ENCODE measurements at regions not wholly inside any gene's neighbourhood (a gene's known extent, or its start where the extent isn't known, plus 50 kb on each side); places are given as distances from the start of the nearest gene placed in this dataset.

DNA sequence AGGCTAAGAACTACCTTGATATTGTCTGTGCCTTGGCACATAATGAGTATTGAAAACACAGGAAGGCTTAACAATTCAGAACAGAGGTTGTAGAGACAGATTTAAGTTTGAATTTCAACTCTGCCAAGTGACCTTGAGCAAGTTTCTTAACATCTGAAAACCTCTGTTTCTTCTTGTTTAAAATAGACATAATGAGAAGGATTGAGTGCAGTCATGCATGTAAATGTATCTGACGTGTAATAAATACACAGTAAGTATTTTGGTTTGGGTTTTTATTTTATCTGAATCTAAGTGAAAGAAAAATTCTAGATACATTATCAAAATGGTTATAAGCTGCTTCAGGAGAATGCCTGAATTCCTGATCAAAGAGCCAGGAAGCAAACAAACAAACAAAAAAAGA lies 111.9 kb downstream of the ANXA5 start:
- FAIRE-seq (no peak), ATAC-seq (no peak), DNase-seq (ENCODE audit: low read depth, low spot score) (no peak)
- Histone ChIP-seq H3K4me2 (ENCODE audit: control insufficient read depth, insufficient read depth) (no peak overlapping the region), H3K79me2 (ENCODE audit: control insufficient read depth, insufficient read depth, low read length) (no peaks in the 10 kb centered on the region), H3K9ac (ENCODE audit: control insufficient read depth, insufficient read depth, low read length) (no peak overlapping the region), H3K27me3 (replicated peaks in 1 of 2; ENCODE audit: control insufficient read depth in 2 of 2, insufficient read depth in 2 of 2, low read length in 1 of 2) (no peaks in the 10 kb centered on the region; a peak in 1 of 4 replicates), H3K36me3 (ENCODE audit: control insufficient read depth in 2 of 2, insufficient read depth in 2 of 2, low read length in 1 of 2) (no peaks in the 10 kb centered on the region), H3K4me3 (no peak overlapping the region), H3K27ac (ENCODE audit: control insufficient read depth, insufficient read depth) (no peak overlapping the region), H4K20me1 (ENCODE audit: control insufficient read depth, insufficient read depth) (no peaks in the 10 kb centered on the region), H3K4me1 (ENCODE audit: control insufficient read depth, insufficient read depth, low read length) (no peaks in the 10 kb centered on the region), H2AFZ (ENCODE audit: control insufficient read depth, low read depth, low read length) (no peak overlapping the region), H3K9me3 (replicated peaks; ENCODE audit: control insufficient read depth, insufficient read depth, low read length) (no peaks in the 10 kb centered on the region)
- in situ Hi-C loops (cut with MboI) (no loop called here), intact Hi-C loops (cut with micrococcal nuclease; ENCODE audit: unreplicated experiment) (no loop called here)
- ChIA-PET CTCF (no interaction called here), RAD21 (ENCODE audit: unreplicated experiment) (no interaction called here), SMC1A (ENCODE audit: uncharacterized antibody, unreplicated experiment) (no interaction called here), POLR2A (no interaction called here)
- no TSS peak for BruUV-seq (replicated peaks)
- WGBS (ENCODE audit: insufficient coverage, insufficient replicate concordance, low lambda C conversion rate, missing lambda C conversion rate): 0% methylated on average over 1 of the region's 1 CpG
- TF ChIP-seq PML (IDR thresholded peaks at IDR 0.05; ENCODE audit: low read length) (no peak), TCF7 (IDR thresholded peaks at IDR 0.05; ENCODE audit: borderline replicate concordance) (no peak), ZNF384 (IDR thresholded peaks at IDR 0.05; ENCODE audit: borderline replicate concordance, low read depth, low read length) (no peak), CEBPB (IDR thresholded peaks at IDR 0.05; ENCODE audit: borderline replicate concordance in 1 of 2, low read depth in 2 of 2, low read length in 2 of 2) (no peak)

DNA sequence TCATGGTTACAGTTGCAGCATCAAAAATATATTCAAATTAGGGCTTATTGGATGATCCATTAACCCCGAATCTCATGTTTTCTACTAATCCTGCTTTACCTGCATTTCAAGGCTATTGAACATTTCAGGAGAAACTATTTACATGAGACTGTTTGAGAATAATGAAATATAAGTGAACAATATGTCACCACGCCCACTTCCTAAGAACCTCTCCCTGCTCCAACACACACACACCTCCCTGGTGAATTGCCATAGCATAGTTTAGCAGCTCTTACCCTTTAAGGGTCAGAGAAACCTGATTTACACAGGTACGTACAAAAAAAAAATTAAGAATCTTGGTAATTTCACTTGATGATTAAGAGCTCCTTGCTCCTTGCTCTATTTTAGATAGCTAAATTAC lies 113.4 kb downstream of the ANXA5 start:
- in situ Hi-C loops (cut with MboI): no loop called here
- H3K36me3 ChIP-seq (ENCODE audit: control insufficient read depth in 2 of 2, insufficient read depth in 2 of 2, low read length in 1 of 2): no peaks in the 10 kb centered on the region
- BruUV-seq (replicated peaks): no TSS peak
- H3K9me3 ChIP-seq (replicated peaks; ENCODE audit: control insufficient read depth, insufficient read depth, low read length): no peaks in the 10 kb centered on the region
- no peaks in the 10 kb centered on the region for H3K4me1 ChIP-seq (ENCODE audit: control insufficient read depth, insufficient read depth, low read length)
- ChIA-PET CTCF (no interaction called here), POLR2A (no interaction called here), SMC1A (ENCODE audit: uncharacterized antibody, unreplicated experiment) (no interaction called here), RAD21 (ENCODE audit: unreplicated experiment) (no interaction called here)
- H3K79me2 ChIP-seq (ENCODE audit: control insufficient read depth, insufficient read depth, low read length): no peaks in the 10 kb centered on the region
- TF ChIP-seq SUPT20H (IDR thresholded peaks at IDR 0.05; ENCODE audit: borderline replicate concordance, control insufficient read depth, low read depth, low read length): no peak
- TF ChIP-seq EED (IDR thresholded peaks at IDR 0.05; ENCODE audit: low read depth): no peak
- TF ChIP-seq CEBPB (IDR thresholded peaks at IDR 0.05; ENCODE audit: borderline replicate concordance in 1 of 2, low read depth in 2 of 2, low read length in 2 of 2): no peak
- no peaks in the 10 kb centered on the region for H4K20me1 ChIP-seq (ENCODE audit: control insufficient read depth, insufficient read depth)
- ATAC-seq (no peak), FAIRE-seq (no peak), DNase-seq (ENCODE audit: low read depth, low spot score) (no peak)
- 35% methylated on average over 3 of the region's 3 CpGs for WGBS (ENCODE audit: insufficient coverage, insufficient replicate concordance, low lambda C conversion rate, missing lambda C conversion rate)
- H3K9ac ChIP-seq (ENCODE audit: control insufficient read depth, insufficient read depth, low read length): no peak overlapping the region
- no peak overlapping the region for H3K4me3 ChIP-seq
- H2AFZ ChIP-seq (ENCODE audit: control insufficient read depth, low read depth, low read length): no peak overlapping the region
- H3K4me2 ChIP-seq (ENCODE audit: control insufficient read depth, insufficient read depth): no peak overlapping the region
- H3K27me3 ChIP-seq (replicated peaks in 1 of 2; ENCODE audit: control insufficient read depth in 2 of 2, insufficient read depth in 2 of 2, low read length in 1 of 2): no peaks in the 10 kb centered on the region; a peak in 1 of 4 replicates
- H3K27ac ChIP-seq (ENCODE audit: control insufficient read depth, insufficient read depth): no peak overlapping the region
- intact Hi-C loops (cut with micrococcal nuclease; ENCODE audit: unreplicated experiment): no loop called here

Measured in GM12878 (cell line).